GM12875 (cell line): ENCODE measurements at regions not wholly inside any gene's neighbourhood (a gene's known extent, or its start where the extent isn't known, plus 50 kb on each side); places are given as distances from the start of the nearest gene placed in this dataset.

Source experiments
- H3K4me3 ChIP-seq: one replicate; pipeline ENCODE4 v1.5.1; 2011; ENCODE audit warnings: low read depth, low read length, control low read depth
- TF ChIP-seq, protein P1 (sequence below): IDR thresholded peaks from 2 replicates; pipeline ENCODE4 v1.5.1; 2011; ENCODE audit warnings: low read depth, mild to moderate bottlenecking, control low read depth, inconsistent platforms, low read length, moderate library complexity, borderline replicate concordance; ENCODE audit not compliant: insufficient read depth

DNA sequence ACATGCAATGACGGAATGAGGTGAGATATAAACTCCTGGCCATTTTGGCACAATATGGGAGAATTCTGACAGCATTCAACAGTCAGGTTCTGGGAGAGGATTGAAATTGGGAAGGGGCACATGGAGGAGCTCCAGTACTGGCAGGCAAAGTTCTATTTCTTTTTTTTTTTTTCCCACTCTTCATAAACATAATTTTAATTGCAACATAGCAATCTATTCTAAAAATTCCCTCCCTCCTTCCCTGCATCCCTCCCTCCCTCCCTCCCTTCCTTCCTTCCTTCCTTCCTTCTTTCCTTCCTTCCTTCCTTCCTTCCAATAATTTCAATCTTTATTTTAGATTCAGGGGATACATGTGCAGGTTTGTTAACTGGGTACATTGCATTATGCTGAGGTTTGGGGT, 93.2 kb downstream of the PTCSC3 start:
- H3K4me3 ChIP-seq, result no peak overlapping the region
- TF ChIP-seq, protein P1, sequence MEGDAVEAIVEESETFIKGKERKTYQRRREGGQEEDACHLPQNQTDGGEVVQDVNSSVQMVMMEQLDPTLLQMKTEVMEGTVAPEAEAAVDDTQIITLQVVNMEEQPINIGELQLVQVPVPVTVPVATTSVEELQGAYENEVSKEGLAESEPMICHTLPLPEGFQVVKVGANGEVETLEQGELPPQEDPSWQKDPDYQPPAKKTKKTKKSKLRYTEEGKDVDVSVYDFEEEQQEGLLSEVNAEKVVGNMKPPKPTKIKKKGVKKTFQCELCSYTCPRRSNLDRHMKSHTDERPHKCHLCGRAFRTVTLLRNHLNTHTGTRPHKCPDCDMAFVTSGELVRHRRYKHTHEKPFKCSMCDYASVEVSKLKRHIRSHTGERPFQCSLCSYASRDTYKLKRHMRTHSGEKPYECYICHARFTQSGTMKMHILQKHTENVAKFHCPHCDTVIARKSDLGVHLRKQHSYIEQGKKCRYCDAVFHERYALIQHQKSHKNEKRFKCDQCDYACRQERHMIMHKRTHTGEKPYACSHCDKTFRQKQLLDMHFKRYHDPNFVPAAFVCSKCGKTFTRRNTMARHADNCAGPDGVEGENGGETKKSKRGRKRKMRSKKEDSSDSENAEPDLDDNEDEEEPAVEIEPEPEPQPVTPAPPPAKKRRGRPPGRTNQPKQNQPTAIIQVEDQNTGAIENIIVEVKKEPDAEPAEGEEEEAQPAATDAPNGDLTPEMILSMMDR, result no peak

- TF ChIP-seq, protein P1, result no peak
- no peak overlapping the region for H3K4me3 ChIP-seq
Measured at GRCh38 chr14:36078080-36078479, 98.4 kb downstream of the PTCSC3 start.

DNA sequence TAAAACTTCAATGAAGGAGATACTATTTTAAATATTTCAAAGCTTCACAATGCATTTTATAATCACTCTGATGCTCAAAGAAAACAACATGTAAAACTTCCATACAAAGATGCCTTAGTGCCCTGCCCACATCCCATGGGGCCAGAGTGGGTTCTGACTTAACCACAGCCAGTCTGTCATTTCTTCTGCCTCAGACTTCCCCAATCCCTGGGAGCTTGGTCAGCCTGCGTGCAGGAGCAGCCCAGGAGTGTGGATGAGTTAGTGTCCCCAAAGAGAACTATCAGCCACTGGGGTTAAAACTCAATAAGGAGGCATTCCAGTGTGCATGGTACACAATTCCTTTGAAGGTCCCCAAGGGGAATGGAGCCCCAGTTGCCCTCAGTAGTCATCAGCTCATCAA, 100.3 kb downstream of the PTCSC3 start:
- TF ChIP-seq, protein P1, result no peak
- no peak overlapping the region for H3K4me3 ChIP-seq

DNA sequence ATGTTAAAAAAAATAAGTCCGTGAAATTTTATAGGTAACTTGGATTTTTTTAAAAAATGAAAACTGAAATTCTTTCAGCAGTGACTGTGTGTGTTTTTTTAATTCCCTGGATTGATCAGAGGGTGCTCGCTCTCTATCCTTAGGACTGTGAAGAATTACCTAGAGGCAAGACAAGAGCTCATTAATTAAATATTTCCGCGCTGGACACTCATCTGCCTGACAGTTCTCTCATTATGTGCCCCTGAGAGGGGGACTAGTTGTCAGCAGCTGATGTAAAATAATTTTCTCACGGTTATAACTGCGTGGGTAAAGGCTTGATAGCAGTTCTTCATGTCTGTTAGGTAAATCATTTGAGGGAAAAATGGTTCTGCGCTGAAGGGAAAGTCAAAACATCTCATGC, 101.3 kb downstream of the PTCSC3 start:
- TF ChIP-seq, protein P1, result no peak

GRCh38 chr14:36070720-36071043, 105.8 kb downstream of the PTCSC3 start:
- TF ChIP-seq, protein P1, result no peak
- H3K4me3 ChIP-seq, result no peak overlapping the region

More for the DNA sequence above, 101.3 kb downstream of the PTCSC3 start:
- no peak overlapping the region for H3K4me3 ChIP-seq

- no peak overlapping the region for H3K4me3 ChIP-seq
- TF ChIP-seq, protein P1, result peak; percentile 71
Measured at GRCh38 chr14:36070031-36070719, 106.3 kb downstream of the PTCSC3 start.

DNA sequence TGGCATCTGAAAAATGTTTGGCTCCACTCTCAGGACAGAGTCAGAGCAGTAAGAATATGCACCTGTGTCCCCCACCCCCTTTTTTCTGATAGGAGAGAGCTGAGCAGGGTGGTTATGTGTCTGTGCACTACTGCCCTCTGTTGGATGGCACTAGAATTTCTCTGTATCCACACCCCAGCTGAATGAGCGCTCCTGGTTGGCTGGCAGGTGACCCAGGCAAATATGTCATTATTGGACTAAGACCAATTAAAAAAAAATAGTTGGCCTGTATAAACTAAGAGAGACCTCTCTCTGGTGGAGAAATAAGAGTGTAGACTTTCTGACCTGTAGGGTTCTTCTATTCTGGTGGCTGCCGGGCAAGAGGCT, 107.0 kb downstream of the PTCSC3 start:
- no peak overlapping the region for H3K4me3 ChIP-seq
- TF ChIP-seq, protein P1, result peak; percentile 78
